Ishikawa (cell line): ENCODE measurements at regions not wholly inside any gene's neighbourhood (a gene's known extent, or its start where the extent isn't known, plus 50 kb on each side); places are given as distances from the start of the nearest gene placed in this dataset.

Experiments
- RAD21 ChIP-seq: IDR thresholded peaks from 2 replicates; pipeline ENCODE4 v1.6.1; 2012; ENCODE audit warnings: low read depth

- TF ChIP-seq RAD21 = peak; percentile 12; the same call in 1 of the 2 replicates
Observed at GRCh38 chrX:92774016-92774415, 899.4 kb downstream of the NAP1L3 start.
